ENCODE measurements at regions not wholly inside any gene's neighbourhood (a gene's known extent, or its start where the extent isn't known, plus 50 kb on each side); places are given as distances from the start of the nearest gene placed in this dataset.
"Not testable (repeated sequence)": the region's sequence is repeated elsewhere in the genome, so short reads cannot be mapped to it uniquely, and the experiment has no call there.

- DNase-seq = no peak
These were observed 218.6 kb upstream of the C1orf87 start for GRCh38 chr1:60292140-60292539.

- no peak for DNase-seq
These were observed 216.8 kb upstream of the C1orf87 start for GRCh38 chr1:60290393-60290792.

- no peak for DNase-seq
These were observed 214.0 kb upstream of the C1orf87 start for GRCh38 chr1:60287536-60287935.

GRCh38 chr1:60283690-60284089 is 210.1 kb upstream of the C1orf87 start:
- no peak for DNase-seq

- peak; percentile 36 for DNase-seq
These were observed 207.9 kb upstream of the C1orf87 start for GRCh38 chr1:60281360-60281932.

- DNase-seq = no peak
These were observed 207.2 kb upstream of the C1orf87 start for GRCh38 chr1:60280819-60281218.

GRCh38 chr1:60280256-60280655 is 206.7 kb upstream of the C1orf87 start:
- peak; percentile 88 for DNase-seq

- DNase-seq = no peak
These were observed 206.2 kb upstream of the C1orf87 start for GRCh38 chr1:60279798-60280197.

- DNase-seq = peak; percentile 67
These were observed 203.7 kb upstream of the C1orf87 start for GRCh38 chr1:60277269-60277668.

- DNase-seq = no peak
These were observed 201.1 kb upstream of the C1orf87 start for GRCh38 chr1:60274422-60275290.

- DNase-seq = no peak
These were observed 199.6 kb upstream of the C1orf87 start for GRCh38 chr1:60273185-60273584.

GRCh38 chr1:60271041-60271440 is 197.5 kb upstream of the C1orf87 start:
- no peak for DNase-seq

GRCh38 chr1:60268451-60268850 is 194.9 kb upstream of the C1orf87 start:
- no peak for DNase-seq

- no peak for DNase-seq
These were observed 192.3 kb upstream of the C1orf87 start for GRCh38 chr1:60265560-60266535.

- DNase-seq = no peak
These were observed 189.1 kb upstream of the C1orf87 start for GRCh38 chr1:60262701-60263100.

- DNase-seq = no peak
These were observed 184.0 kb upstream of the C1orf87 start for GRCh38 chr1:60257531-60257930.

GRCh38 chr1:60255565-60255964 is 182.0 kb upstream of the C1orf87 start:
- no peak for DNase-seq

GRCh38 chr1:60251426-60251825 is 177.9 kb upstream of the C1orf87 start:
- DNase-seq = no peak

GRCh38 chr1:60247467-60247866 is 173.9 kb upstream of the C1orf87 start:
- not testable (repeated sequence) for DNase-seq

GRCh38 chr1:60245324-60245723 is 171.8 kb upstream of the C1orf87 start:
- no peak for DNase-seq

GRCh38 chr1:60244906-60245305 is 171.3 kb upstream of the C1orf87 start:
- no peak for DNase-seq

GRCh38 chr1:60235275-60235674 is 161.7 kb upstream of the C1orf87 start:
- no peak for DNase-seq

- no peak for DNase-seq
These were observed 161.2 kb upstream of the C1orf87 start for GRCh38 chr1:60234776-60235175.
